ENCODE measurements at regions not wholly inside any gene's neighbourhood (a gene's known extent, or its start where the extent isn't known, plus 50 kb on each side); places are given as distances from the start of the nearest gene placed in this dataset.

DNA sequence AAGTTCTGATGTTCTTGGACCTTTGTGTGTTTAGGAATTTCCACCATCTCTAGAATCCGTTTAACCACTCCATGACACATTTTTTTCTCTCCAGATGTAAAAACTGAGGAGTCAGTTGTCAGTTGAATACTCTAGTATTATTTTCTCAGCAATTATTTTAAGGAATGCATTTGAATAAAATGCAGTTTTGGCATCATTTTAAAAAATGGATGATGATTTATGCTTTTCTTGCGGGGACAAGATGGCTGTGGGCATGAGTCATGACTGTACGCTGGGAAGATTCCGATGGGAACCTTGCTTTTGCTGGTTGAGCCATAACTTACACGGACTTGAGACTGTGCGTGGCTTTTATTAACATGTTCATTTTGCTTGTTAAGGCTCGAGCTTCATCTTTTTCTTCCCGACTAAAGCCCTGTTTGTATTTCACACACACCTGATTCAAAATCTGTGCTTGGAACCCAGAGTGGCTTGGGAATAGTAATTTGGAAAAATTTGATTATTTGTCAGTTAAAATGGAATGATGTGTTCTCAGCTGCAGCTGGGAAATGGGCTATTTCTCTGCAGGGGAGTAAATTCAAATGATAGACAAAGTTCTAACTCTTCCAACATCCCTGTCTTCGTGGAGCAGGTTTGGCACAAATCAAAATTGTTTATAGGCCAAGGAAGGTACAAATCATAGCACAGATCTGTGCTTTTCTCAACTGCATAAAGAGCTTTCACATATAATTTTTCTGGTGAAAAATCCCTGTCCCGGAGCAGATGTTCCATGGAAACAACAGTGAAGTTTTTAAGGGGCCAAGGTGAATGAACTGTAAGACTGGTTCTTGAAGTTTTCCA, 470.5 kb upstream of the JAG1 start:
- no peaks in the 10 kb centered on the region for H3K27me3 Mint-ChIP-seq
- DNase-seq, result no peak
- peaks cover 6% of the 10 kb centered on the region for H3K9me3 Mint-ChIP-seq
- no peaks in the 10 kb centered on the region for H3K36me3 Mint-ChIP-seq (ENCODE audit: low read depth)
- CTCF ChIA-PET, result no interaction called here
- intact Hi-C loops (cut with micrococcal nuclease), result no loop called here
- ATAC-seq (ENCODE audit: low read depth), result no peak
- POLR2A ChIA-PET, result no interaction called here
- H3K4me1 Mint-ChIP-seq, result no peaks in the 10 kb centered on the region
- no peak overlapping the region for H3K27ac Mint-ChIP-seq
- no peak overlapping the region for H3K4me3 Mint-ChIP-seq
- TF ChIP-seq, protein P1, sequence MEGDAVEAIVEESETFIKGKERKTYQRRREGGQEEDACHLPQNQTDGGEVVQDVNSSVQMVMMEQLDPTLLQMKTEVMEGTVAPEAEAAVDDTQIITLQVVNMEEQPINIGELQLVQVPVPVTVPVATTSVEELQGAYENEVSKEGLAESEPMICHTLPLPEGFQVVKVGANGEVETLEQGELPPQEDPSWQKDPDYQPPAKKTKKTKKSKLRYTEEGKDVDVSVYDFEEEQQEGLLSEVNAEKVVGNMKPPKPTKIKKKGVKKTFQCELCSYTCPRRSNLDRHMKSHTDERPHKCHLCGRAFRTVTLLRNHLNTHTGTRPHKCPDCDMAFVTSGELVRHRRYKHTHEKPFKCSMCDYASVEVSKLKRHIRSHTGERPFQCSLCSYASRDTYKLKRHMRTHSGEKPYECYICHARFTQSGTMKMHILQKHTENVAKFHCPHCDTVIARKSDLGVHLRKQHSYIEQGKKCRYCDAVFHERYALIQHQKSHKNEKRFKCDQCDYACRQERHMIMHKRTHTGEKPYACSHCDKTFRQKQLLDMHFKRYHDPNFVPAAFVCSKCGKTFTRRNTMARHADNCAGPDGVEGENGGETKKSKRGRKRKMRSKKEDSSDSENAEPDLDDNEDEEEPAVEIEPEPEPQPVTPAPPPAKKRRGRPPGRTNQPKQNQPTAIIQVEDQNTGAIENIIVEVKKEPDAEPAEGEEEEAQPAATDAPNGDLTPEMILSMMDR (IDR thresholded peaks at IDR 0.05), result no peak

DNA sequence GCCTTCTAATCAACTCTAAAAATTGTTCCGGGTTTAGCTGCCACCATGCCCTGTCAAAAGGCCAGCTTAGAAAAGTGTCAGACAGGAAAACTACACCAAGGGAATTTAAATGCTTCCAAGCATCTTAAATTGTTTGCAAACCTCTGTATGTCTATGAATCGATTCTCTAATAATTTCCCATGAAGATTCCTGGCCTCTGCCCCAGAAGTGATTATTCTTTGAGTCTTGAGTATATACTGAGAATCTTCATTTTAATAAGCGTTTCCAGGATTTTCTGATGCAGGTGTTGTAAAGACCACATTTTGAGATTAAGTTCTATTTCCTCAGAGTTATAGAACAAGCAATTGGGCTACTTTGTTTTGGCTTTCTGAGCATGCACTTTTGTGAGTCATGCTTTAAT, 471.8 kb upstream of the JAG1 start:
- Mint-ChIP-seq H3K4me1 (no peaks in the 10 kb centered on the region), H3K4me3 (no peak overlapping the region), H3K36me3 (ENCODE audit: low read depth) (no peaks in the 10 kb centered on the region), H3K27ac (no peak overlapping the region), H3K9me3 (peaks cover 6% of the 10 kb centered on the region), H3K27me3 (no peaks in the 10 kb centered on the region)
- ATAC-seq (ENCODE audit: low read depth) (no peak), DNase-seq (no peak)
- POLR2A ChIA-PET, result no interaction called here
- TF ChIP-seq, protein P1 (IDR thresholded peaks at IDR 0.05), result no peak
- intact Hi-C loops (cut with micrococcal nuclease), result no loop called here
- CTCF ChIA-PET, result no interaction called here

DNA sequence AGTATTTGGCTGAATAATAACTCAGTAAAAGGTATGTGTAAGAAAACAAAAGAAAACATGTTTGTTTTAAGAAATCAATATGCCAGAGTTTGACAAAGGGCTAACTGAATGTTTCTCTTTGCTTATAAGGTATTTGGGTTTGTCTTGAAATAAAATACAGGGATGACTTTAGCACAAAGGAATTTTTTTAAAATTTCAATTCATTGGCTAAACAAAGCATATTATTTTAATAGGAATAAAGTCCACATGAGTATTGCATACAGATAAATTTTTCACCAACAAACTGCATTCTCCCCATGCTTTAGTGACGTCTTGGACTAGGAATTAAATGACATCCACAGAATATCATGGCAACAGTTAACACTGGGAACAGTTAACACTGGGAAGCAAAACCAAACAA, 480.0 kb upstream of the JAG1 start:
- DNase-seq (no peak), ATAC-seq (ENCODE audit: low read depth) (no peak)
- POLR2A ChIA-PET, result no interaction called here
- Mint-ChIP-seq H3K4me3 (no peak overlapping the region), H3K27ac (no peak overlapping the region), H3K9me3 (no peaks in the 10 kb centered on the region), H3K36me3 (ENCODE audit: low read depth) (no peaks in the 10 kb centered on the region), H3K27me3 (no peaks in the 10 kb centered on the region), H3K4me1 (no peaks in the 10 kb centered on the region)
- intact Hi-C loops (cut with micrococcal nuclease), result no loop called here
- CTCF ChIA-PET, result no interaction called here
- TF ChIP-seq, protein P1 (IDR thresholded peaks at IDR 0.05), result no peak

DNA sequence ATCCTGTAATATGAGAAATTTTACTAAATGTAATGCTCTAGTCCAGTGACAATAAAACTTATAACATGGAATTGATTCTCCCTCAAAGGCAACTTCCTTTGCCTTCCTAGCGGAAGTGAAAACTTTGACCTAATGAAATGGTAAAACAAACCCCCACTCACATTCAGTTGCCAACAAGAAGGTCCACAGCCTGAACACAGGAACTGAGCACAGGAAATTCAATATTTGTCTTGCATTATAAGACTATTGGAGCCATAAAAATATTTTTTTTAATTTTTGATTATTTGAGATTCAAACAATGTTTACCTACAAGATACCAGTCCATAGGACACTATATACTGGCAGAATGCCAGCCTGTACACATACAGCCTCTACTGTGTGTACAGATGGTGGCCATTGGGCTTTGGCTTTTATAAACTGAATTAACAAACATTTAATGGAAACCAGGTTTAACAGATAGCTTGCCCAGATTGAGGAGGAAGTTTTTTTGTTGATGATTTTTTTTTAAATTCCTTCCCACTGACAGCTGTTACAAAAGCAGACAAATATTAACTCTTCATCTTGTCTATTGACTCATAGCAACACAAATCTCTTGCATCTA, 481.5 kb upstream of the JAG1 start:
- Mint-ChIP-seq H3K27ac (no peak overlapping the region), H3K36me3 (ENCODE audit: low read depth) (no peaks in the 10 kb centered on the region), H3K4me3 (no peak overlapping the region), H3K9me3 (no peaks in the 10 kb centered on the region), H3K4me1 (no peaks in the 10 kb centered on the region), H3K27me3 (no peaks in the 10 kb centered on the region)
- ChIA-PET POLR2A (no interaction called here), CTCF (no interaction called here)
- intact Hi-C loops (cut with micrococcal nuclease), result no loop called here
- ATAC-seq (ENCODE audit: low read depth) (no peak), DNase-seq (no peak)
- TF ChIP-seq, protein P1 (IDR thresholded peaks at IDR 0.05), result no peak

DNA sequence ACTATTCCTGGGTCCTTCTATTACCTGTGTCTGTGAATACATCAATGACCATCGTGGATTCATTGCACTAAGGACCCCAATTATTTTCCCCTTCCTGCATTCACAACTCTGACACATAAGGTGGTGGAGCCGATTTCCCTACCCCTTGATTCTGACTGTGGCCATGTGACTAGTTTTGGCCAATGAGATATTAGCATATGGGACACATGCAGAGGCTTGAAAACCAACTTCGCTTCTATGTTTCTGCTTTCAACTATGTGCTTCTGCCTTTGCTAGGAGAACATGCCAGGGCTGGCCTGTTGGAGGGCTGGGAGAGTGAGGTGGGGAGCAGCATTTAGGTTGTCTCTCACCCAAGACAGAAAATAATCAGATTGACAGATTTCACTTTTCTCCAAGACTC, 483.1 kb upstream of the JAG1 start:
- no peaks in the 10 kb centered on the region for H3K9me3 Mint-ChIP-seq
- TF ChIP-seq, protein P1 (IDR thresholded peaks at IDR 0.05), result no peak
- H3K36me3 Mint-ChIP-seq (ENCODE audit: low read depth), result no peaks in the 10 kb centered on the region
- ChIA-PET CTCF (no interaction called here), POLR2A (no interaction called here)
- no peaks in the 10 kb centered on the region for H3K27me3 Mint-ChIP-seq
- H3K4me3 Mint-ChIP-seq, result no peak overlapping the region
- DNase-seq (no peak), ATAC-seq (ENCODE audit: low read depth) (no peak)
- no peaks in the 10 kb centered on the region for H3K4me1 Mint-ChIP-seq
- intact Hi-C loops (cut with micrococcal nuclease), result no loop called here
- no peak overlapping the region for H3K27ac Mint-ChIP-seq

Measured in activated B cell treated with CpG ODN at 0.5 μM for 24 hours (primary cell).